HG03159 (cell line): ENCODE measurements at regions not wholly inside any gene's neighbourhood (a gene's known extent, or its start where the extent isn't known, plus 50 kb on each side); places are given as distances from the start of the nearest gene placed in this dataset.
"Not testable (repeated sequence)": the region's sequence is repeated elsewhere in the genome, so short reads cannot be mapped to it uniquely, and the experiment has no call there.

Experiments used
- ATAC-seq: cut with Tn5 transposase; IDR thresholded peaks from one replicate; pipeline ENCODE4 v1.9.1; 2021; ENCODE audit warnings: mild to moderate bottlenecking, moderate library complexity; ENCODE audit not compliant: unreplicated experiment

- no peak for ATAC-seq
Measured at GRCh38 chr6:14216946-14217684, 99.5 kb downstream of the CD83 start.

- ATAC-seq, result no peak
Measured at GRCh38 chr6:14217728-14218518, 100.4 kb downstream of the CD83 start.

GRCh38 chr6:14218519-14218800, 100.9 kb downstream of the CD83 start:
- ATAC-seq, result no peak

GRCh38 chr6:14221564-14222279, 104.2 kb downstream of the CD83 start:
- no peak for ATAC-seq

- no peak for ATAC-seq
Measured at GRCh38 chr6:14222956-14223355, 105.4 kb downstream of the CD83 start.

- ATAC-seq, result peak; percentile 89
Measured at GRCh38 chr6:14224359-14225103, 107.0 kb downstream of the CD83 start.

- no peak for ATAC-seq
Measured at GRCh38 chr6:14226051-14226660, 108.6 kb downstream of the CD83 start.

- ATAC-seq, result no peak
Measured at GRCh38 chr6:14228571-14228970, 111.0 kb downstream of the CD83 start.

GRCh38 chr6:14231071-14231483, 113.5 kb downstream of the CD83 start:
- no peak for ATAC-seq

GRCh38 chr6:14231501-14232280, 114.1 kb downstream of the CD83 start:
- ATAC-seq, result no peak

GRCh38 chr6:14232889-14233288, 115.3 kb downstream of the CD83 start:
- no peak for ATAC-seq

- no peak for ATAC-seq
Measured at GRCh38 chr6:14235653-14236356, 118.2 kb downstream of the CD83 start.

GRCh38 chr6:14239097-14239496, 121.5 kb downstream of the CD83 start:
- no peak for ATAC-seq

- ATAC-seq, result no peak
Measured at GRCh38 chr6:14240411-14241166, 123.0 kb downstream of the CD83 start.

- peak; percentile 45 for ATAC-seq
Measured at GRCh38 chr6:14241255-14242070, 123.9 kb downstream of the CD83 start.

GRCh38 chr6:14242912-14243311, 125.3 kb downstream of the CD83 start:
- ATAC-seq, result not testable (repeated sequence)

- no peak for ATAC-seq
Measured at GRCh38 chr6:14243597-14243996, 126.0 kb downstream of the CD83 start.

GRCh38 chr6:14246876-14247275, 129.3 kb downstream of the CD83 start:
- ATAC-seq, result no peak
